Breast epithelium (tissue), 4 donors: ENCODE measurements at regions not wholly inside any gene's neighbourhood (a gene's known extent, or its start where the extent isn't known, plus 50 kb on each side); places are given as distances from the start of the nearest gene placed in this dataset.

Experiments
- DNase-seq, 2 donors: peaks; one replicate each; pipeline ENCODE4 v3.0.0-alpha.2; 2019; ENCODE audit warnings: low spot score in 2 of 2
- H3K27ac ChIP-seq, 2 donors: fragments of 200-600 bp; sonication (generic) in 1 of 2; one replicate each; pipeline ENCODE4 v1.5.1; 2016 to 2019; ENCODE audit warnings: mild to moderate bottlenecking in 1 of 2
- H3K27me3 ChIP-seq, 2 donors: fragments of 200-600 bp; sonication (generic) in 1 of 2; one replicate each; pipeline versions ENCODE4 v1.5.1 to v1.6.0; 2017 to 2019; ENCODE audit warnings: control low read depth in 1 of 2, mild to moderate bottlenecking in 1 of 2
- H3K36me3 ChIP-seq: fragments of 200-600 bp; one replicate; pipeline ENCODE4 v1.5.1; 2019
- H3K4me1 ChIP-seq, 2 donors: fragments of 200-600 bp; sonication (generic); one replicate each; pipeline ENCODE4 v1.5.1; 2016 to 2019; ENCODE audit warnings: control low read depth in 1 of 2
- H3K4me3 ChIP-seq, 3 donors: fragments of 200-600 bp; sonication (generic); 1 replicate in 2 of 3; 2 replicates in 1 of 3; pipeline ENCODE4 v1.5.1; 2016 to 2019; ENCODE audit warnings: mild to moderate bottlenecking in 3 of 3, moderate library complexity in 2 of 3
- H3K9me3 ChIP-seq, 2 donors: fragments of 200-600 bp; sonication (generic) in 1 of 2; one replicate each; pipeline ENCODE4 v1.5.1; 2016 to 2019; ENCODE audit warnings: control low read depth in 1 of 2
- CTCF ChIP-seq, 3 donors: fragments of 450-650 bp; IDR thresholded peaks; one replicate each; pipeline ENCODE4 v1.5.1; 2016 to 2017; ENCODE audit warnings: antibody characterized with exemption in 3 of 3, mild to moderate bottlenecking in 3 of 3, moderate library complexity in 3 of 3
- POLR2A ChIP-seq: fragments of 450-650 bp; IDR thresholded peaks from one replicate; pipeline ENCODE4 v1.6.1; 2016; ENCODE audit warnings: antibody characterized with exemption, mild to moderate bottlenecking, moderate library complexity
- POLR2AphosphoS5 ChIP-seq, 3 donors: sonication (generic); formaldehyde crosslinking; IDR thresholded peaks; one replicate each; pipeline ENCODE4 v1.6.1; 2017; ENCODE audit warnings: antibody characterized with exemption in 3 of 3
- intact Hi-C: fragments of 100-400 bp; cut with DNase I; formaldehyde crosslinking; loops from one replicate; pipeline ENCODE4 v1.15.1; 2023; ENCODE audit warnings: low total_unique reads

- intact Hi-C loops: no loop called here
- H3K27ac ChIP-seq: no peak overlapping the region
- H3K4me1 ChIP-seq: no peaks in the 10 kb centered on the region
- H3K27me3 ChIP-seq: no peaks in the 10 kb centered on the region
- H3K9me3 ChIP-seq: no peaks in the 10 kb centered on the region
- no peak for DNase-seq
- no peak for TF ChIP-seq POLR2A
- no peak for TF ChIP-seq CTCF (IDR thresholded peaks at IDR 0.05)
- TF ChIP-seq POLR2AphosphoS5 (IDR thresholded peaks at IDR 0.05): no peak
- no peak overlapping the region for H3K4me3 ChIP-seq
- H3K36me3 ChIP-seq: no peaks in the 10 kb centered on the region
These were observed 906.0 kb downstream of the GBE1 start for GRCh38 chr3:80855482-80855881.

GRCh38 chr3:80836395-80836794 lies 925.0 kb downstream of the GBE1 start:
- intact Hi-C loops: no loop called here
- TF ChIP-seq CTCF (IDR thresholded peaks at IDR 0.05): no peak
- Histone ChIP-seq H3K4me1 (no peaks in the 10 kb centered on the region), H3K9me3 (peaks cover 0 to 9% of the 10 kb centered on the region in 2 donors), H3K27me3 (no peaks in the 10 kb centered on the region), H3K36me3 (no peaks in the 10 kb centered on the region), H3K27ac (no peak overlapping the region), H3K4me3 (no peak overlapping the region)
- no peak for DNase-seq

DNA sequence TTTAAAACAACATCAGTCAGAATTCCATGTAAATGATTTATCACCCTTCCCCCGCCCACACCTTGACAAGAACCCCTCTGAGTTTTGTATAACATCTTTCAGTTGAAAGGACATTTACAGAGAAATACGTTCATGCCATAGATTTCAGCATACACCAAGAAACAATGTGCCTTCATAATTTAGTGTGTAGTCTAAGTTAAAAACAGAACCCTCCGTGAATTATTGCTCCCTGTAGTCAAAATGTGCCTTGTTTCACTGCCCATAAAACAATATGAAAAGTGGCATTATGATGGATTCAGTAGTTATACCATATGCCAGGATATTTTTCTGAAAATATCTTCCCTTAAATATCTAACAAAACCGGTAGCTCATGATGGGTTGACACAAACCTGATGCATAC lies 953.9 kb downstream of the GBE1 start:
- TF ChIP-seq POLR2AphosphoS5 (IDR thresholded peaks at IDR 0.05) (no peak), POLR2A (no peak), CTCF (IDR thresholded peaks at IDR 0.05) (no peak)
- Histone ChIP-seq H3K9me3 (no peaks in the 10 kb centered on the region), H3K36me3 (peaks cover 2% of the 10 kb centered on the region)

GRCh38 chr3:80806673-80807072 lies 954.8 kb downstream of the GBE1 start:
- Histone ChIP-seq H3K9me3 (no peaks in the 10 kb centered on the region), H3K27me3 (no peaks in the 10 kb centered on the region), H3K4me1 (no peaks in the 10 kb centered on the region), H3K36me3 (peaks cover 4% of the 10 kb centered on the region), H3K4me3 (no peak overlapping the region), H3K27ac (no peak overlapping the region)
- DNase-seq: no peak
- TF ChIP-seq CTCF (IDR thresholded peaks at IDR 0.05): no peak
- no peak for TF ChIP-seq POLR2AphosphoS5 (IDR thresholded peaks at IDR 0.05)
- TF ChIP-seq POLR2A: no peak
- intact Hi-C loops: no loop called here

More for the DNA sequence above, 953.9 kb downstream of the GBE1 start:
- Histone ChIP-seq H3K4me3 (no peak overlapping the region), H3K27me3 (no peaks in the 10 kb centered on the region), H3K4me1 (no peaks in the 10 kb centered on the region), H3K27ac (no peak overlapping the region)
- DNase-seq: no peak
- intact Hi-C loops: no loop called here

GRCh38 chr3:80788914-80789313 lies 972.5 kb downstream of the GBE1 start:
- DNase-seq: no peak
- TF ChIP-seq POLR2AphosphoS5 (IDR thresholded peaks at IDR 0.05) (no peak), CTCF (IDR thresholded peaks at IDR 0.05) (no peak), POLR2A (no peak)
- H3K27ac ChIP-seq: no peak overlapping the region
- intact Hi-C loops: no loop called here
- H3K4me1 ChIP-seq: no peaks in the 10 kb centered on the region
- no peak overlapping the region for H3K4me3 ChIP-seq
- no peaks in the 10 kb centered on the region for H3K36me3 ChIP-seq
- no peaks in the 10 kb centered on the region for H3K27me3 ChIP-seq
- H3K9me3 ChIP-seq: no peaks in the 10 kb centered on the region
